ENCODE measurements at regions not wholly inside any gene's neighbourhood (a gene's known extent, or its start where the extent isn't known, plus 50 kb on each side); places are given as distances from the start of the nearest gene placed in this dataset.

DNA sequence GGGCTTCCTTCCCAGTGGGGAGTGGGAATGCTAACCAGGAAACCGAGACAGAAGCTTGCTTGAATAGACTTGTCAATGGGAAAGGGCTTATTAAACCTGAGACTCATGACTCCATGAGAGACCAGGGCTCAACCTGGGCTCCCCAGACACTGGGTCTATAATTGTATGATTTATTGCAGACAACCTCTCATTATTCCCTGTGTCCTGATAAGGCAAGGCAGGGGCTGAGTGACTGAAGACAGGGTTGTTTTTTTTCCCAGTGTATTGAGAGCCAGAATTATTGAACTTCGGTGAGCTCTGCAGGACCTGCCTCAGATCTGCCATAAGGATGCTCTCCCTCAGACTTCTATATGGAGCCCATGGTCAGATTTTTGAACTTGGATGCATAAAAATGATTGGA lies 79.5 kb upstream of the KLHL25 start:
- DNase-seq, result no peak
- Mint-ChIP-seq H3K27ac (no peak overlapping the region), H3K36me3 (ENCODE audit: low read depth) (no peaks in the 10 kb centered on the region), H3K4me1 (no peaks in the 10 kb centered on the region), H3K9me3 (no peaks in the 10 kb centered on the region), H3K4me3 (no peak overlapping the region), H3K27me3 (peaks cover 13% of the 10 kb centered on the region)
- intact Hi-C loops (cut with micrococcal nuclease), result no loop called here

DNA sequence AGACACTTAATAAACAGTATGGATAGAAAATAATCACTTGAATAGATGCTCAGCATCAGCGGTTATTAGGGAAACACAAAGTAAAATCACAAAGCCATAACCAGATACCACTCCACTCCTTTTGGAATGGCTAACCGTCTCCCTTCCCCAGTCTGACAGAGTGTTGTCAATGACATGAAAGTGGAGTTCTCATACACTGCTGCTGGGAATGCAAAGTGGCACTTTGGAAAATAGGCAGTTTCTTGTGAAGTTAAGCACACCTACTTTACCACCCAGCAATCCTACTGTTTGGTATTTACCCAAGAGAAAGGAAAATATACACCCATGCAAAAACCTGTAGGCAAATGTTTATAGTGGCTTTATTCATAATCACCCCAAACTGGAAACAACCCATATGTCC lies 81.0 kb upstream of the KLHL25 start:
- no peak for DNase-seq
- H3K9me3 Mint-ChIP-seq, result no peaks in the 10 kb centered on the region
- H3K36me3 Mint-ChIP-seq (ENCODE audit: low read depth), result no peaks in the 10 kb centered on the region
- no peak overlapping the region for H3K4me3 Mint-ChIP-seq
- peaks cover 18% of the 10 kb centered on the region for H3K27me3 Mint-ChIP-seq
- H3K27ac Mint-ChIP-seq, result no peak overlapping the region
- intact Hi-C loops (cut with micrococcal nuclease), result no loop called here
- no peaks in the 10 kb centered on the region for H3K4me1 Mint-ChIP-seq

DNA sequence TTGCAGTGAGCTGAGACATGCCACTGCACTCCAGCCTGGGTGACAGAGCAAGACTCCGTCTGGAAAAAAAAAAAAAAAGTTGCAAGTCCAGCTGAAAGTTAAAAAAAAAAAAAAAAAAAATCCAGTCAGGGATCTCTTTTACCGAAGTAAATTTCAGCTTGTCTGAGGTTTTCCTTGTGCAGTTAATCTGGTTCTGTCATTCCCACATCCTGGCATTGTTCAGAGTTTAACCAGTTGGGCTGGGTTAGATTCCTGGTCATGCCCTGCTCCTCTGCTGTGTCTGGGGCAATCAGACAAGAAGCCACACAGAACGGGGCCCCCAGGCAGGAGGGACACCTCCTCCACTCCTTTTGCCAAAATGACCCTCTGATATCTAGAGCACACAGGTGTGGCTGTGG lies 84.1 kb upstream of the KLHL25 start:
- Mint-ChIP-seq H3K4me3 (no peak overlapping the region), H3K27ac (no peak overlapping the region), H3K36me3 (ENCODE audit: low read depth) (no peaks in the 10 kb centered on the region), H3K4me1 (no peaks in the 10 kb centered on the region), H3K9me3 (no peaks in the 10 kb centered on the region), H3K27me3 (peaks cover 18% of the 10 kb centered on the region)
- DNase-seq, result no peak
- intact Hi-C loops (cut with micrococcal nuclease), result no loop called here

DNA sequence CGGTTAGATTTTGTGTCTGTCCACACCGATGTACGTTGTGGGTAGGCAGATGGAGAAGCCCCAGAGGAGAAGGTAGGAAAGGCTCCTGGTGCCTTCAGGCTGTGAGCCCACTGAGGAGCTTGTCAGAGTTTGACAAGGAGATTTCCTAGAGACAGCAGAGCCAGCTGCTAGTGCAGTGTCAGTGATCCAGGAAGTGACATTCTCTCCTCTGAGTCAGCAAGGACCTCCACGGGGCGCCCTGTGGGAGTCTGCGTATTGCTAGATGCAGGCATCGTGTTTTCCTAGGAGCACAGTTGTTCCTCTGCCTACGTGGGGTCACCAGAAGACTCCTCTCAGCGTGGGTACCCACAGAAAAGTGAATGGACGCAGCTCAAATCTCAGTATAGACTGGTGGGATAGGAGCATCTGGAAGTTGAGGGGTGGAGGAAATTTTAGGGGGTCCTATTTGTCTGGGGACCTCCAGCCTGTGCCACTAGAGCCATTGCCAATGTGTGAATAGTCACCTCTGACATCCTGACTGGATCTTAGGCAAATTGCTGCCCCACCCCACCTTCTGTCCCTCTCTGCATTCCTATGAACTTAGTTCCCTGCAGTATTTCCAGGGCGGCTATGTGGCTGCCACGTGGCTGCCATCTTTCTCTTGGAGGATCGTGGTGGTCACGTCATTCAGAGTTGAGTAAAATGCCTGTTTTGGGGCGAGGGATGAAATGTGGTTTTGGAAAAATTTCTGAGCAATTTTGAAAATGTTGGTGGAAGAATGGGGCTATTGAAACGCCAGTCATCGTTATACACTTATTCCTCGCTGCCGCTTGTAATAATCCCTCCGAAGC lies 84.8 kb upstream of the KLHL25 start:
- DNase-seq, result no peak
- no peak overlapping the region for H3K27ac Mint-ChIP-seq
- intact Hi-C loops (cut with micrococcal nuclease), result no loop called here
- H3K27me3 Mint-ChIP-seq, result peaks cover 18% of the 10 kb centered on the region
- H3K4me1 Mint-ChIP-seq, result no peaks in the 10 kb centered on the region
- H3K36me3 Mint-ChIP-seq (ENCODE audit: low read depth), result no peaks in the 10 kb centered on the region
- H3K4me3 Mint-ChIP-seq, result no peak overlapping the region
- no peaks in the 10 kb centered on the region for H3K9me3 Mint-ChIP-seq

DNA sequence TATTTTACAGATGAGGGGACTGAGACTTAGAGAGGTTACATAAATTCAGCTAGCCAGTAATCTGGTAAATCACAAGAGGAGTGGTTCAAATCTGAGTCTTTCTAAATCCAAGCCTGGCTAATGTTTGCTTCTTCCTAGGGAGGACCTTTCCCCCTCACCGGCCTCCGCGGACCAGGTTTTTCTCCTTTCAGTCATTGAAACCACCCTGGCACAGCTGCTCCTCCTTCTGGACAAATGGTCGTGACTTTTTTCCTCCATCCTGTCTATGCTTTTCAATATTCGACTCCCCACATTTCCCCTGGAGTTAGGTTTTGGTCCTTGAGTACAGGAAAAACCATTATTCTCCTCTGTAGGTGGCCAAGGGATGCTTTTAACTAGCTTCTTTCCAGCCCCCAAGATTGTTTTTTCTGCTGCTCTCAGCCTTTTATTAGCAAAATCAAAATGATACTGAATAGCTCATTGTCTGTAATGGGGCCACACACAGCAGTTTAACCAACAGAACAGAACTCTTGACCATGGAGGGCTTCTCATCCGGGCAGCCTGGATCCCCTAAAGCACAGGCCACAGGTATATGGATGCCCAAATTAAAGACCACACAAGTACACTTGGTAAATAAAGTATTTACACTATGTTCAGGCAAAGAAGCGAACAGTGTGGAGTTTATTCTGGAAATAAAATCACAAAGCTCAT lies 85.9 kb upstream of the KLHL25 start:
- Mint-ChIP-seq H3K4me3 (no peak overlapping the region), H3K27ac (no peak overlapping the region), H3K27me3 (peaks cover 18% of the 10 kb centered on the region), H3K36me3 (ENCODE audit: low read depth) (no peaks in the 10 kb centered on the region), H3K9me3 (no peaks in the 10 kb centered on the region), H3K4me1 (no peaks in the 10 kb centered on the region)
- no peak for DNase-seq
- intact Hi-C loops (cut with micrococcal nuclease), result no loop called here

DNA sequence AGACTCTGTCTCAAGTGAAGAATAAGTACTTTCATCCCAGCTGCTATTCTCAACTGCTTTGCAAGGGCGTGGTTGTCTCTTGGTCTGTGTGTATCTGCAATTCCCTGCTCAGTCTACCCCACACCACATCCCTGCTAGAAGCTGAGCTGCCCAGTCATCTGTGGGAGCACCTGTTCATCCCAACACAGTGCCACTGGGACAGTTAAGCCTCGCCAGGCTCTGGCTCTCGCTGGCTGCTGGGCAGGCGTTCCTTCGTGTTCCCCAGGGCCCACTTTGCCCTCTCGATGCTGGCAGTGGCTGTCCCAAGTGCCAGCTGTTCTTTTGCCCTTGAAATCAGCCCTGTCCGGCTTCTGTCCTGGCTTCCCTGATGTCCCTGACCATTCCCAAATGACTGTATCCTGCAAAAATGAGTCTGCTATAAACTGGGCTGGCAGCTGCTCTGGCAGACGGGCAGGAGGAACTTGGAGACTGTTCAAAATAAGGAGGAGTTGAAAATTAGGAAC lies 91.6 kb upstream of the KLHL25 start:
- no peak for DNase-seq
- H3K36me3 Mint-ChIP-seq (ENCODE audit: low read depth), result no peaks in the 10 kb centered on the region
- H3K27ac Mint-ChIP-seq, result no peak overlapping the region
- peaks cover 4% of the 10 kb centered on the region for H3K27me3 Mint-ChIP-seq
- H3K4me1 Mint-ChIP-seq, result no peaks in the 10 kb centered on the region
- no peak overlapping the region for H3K4me3 Mint-ChIP-seq
- intact Hi-C loops (cut with micrococcal nuclease), result no loop called here
- H3K9me3 Mint-ChIP-seq, result no peaks in the 10 kb centered on the region

DNA sequence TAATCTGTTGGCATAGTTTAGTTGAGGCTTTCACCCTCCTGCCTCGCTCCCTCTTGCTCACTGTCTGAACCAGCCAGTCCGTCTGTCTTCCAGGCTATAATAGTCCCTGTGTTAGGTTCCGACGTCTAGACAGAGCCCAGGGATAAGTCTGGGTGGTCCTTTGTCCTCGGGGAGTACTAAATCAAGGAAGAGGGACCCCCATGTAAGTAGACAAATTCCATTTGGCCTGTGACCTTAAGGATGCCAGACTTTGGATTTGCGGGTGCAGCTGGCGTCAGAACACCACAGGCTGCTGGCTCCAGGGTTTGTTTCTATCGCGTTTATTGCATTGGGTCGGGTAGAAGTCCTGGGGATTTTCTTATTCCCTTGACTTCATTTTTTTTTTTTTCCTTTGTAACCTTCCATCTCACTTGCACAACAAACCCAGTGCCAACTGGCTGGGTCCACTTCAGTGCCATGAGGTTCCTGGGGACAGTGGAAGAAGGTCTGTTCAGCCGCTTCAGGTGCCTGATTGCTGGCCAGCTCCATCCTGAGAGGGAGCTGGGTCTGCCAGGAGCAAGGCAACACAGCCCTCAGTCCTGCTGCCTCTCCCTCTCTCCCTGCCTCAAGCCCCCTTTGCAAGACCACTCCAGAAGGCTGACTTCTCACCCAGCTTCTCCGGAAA lies 95.4 kb upstream of the KLHL25 start:
- intact Hi-C loops (cut with micrococcal nuclease), result no loop called here
- H3K27ac Mint-ChIP-seq, result no peak overlapping the region
- no peaks in the 10 kb centered on the region for H3K36me3 Mint-ChIP-seq (ENCODE audit: low read depth)
- no peaks in the 10 kb centered on the region for H3K4me1 Mint-ChIP-seq
- H3K4me3 Mint-ChIP-seq, result no peak overlapping the region
- H3K27me3 Mint-ChIP-seq, result peaks cover 8% of the 10 kb centered on the region
- no peaks in the 10 kb centered on the region for H3K9me3 Mint-ChIP-seq
- DNase-seq, result no peak

DNA sequence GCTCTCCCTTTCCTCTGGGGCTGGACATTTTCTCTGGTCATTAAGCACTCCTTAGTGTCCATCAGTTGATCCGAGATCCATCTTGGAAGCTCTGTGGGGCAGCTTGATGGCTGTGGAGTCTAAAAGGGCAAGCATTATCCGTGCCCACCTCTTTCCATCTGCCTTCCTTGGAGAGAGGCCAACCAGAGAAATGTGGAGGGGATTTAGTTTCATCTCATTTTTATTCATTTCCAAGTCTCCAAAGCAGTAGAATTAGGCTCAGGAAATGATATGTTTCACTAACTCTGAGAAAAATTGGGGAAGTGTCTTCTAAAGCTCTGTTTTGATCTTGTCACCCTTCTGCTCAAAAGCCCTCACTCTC lies 95.9 kb upstream of the KLHL25 start:
- Mint-ChIP-seq H3K27ac (no peak overlapping the region), H3K27me3 (peaks cover 6% of the 10 kb centered on the region), H3K4me1 (no peaks in the 10 kb centered on the region), H3K9me3 (no peaks in the 10 kb centered on the region), H3K36me3 (ENCODE audit: low read depth) (no peaks in the 10 kb centered on the region), H3K4me3 (no peak overlapping the region)
- no peak for DNase-seq
- intact Hi-C loops (cut with micrococcal nuclease), result no loop called here

DNA sequence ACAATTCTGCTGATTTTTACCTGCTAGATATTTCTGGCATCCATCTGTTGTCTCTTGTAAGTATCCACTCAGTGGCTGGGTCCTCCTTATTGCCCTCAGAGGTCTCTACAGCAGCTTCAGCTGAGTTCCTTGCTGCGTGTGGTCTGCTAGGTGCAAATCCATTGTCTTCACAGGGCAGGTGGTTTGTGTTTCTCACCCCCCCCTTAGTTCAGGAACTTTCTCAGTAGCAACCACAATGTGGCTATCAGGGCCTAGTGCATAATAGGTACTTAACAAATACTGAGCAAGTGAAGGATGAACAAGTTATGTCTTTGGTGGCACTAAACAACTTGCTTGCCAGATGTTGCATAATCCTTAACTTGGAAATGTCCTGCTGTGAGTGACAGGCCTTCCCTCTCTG lies 96.7 kb upstream of the KLHL25 start:
- H3K27me3 Mint-ChIP-seq, result peaks cover 6% of the 10 kb centered on the region
- no peak for DNase-seq
- no peaks in the 10 kb centered on the region for H3K4me1 Mint-ChIP-seq
- intact Hi-C loops (cut with micrococcal nuclease), result no loop called here
- H3K27ac Mint-ChIP-seq, result no peak overlapping the region
- no peaks in the 10 kb centered on the region for H3K36me3 Mint-ChIP-seq (ENCODE audit: low read depth)
- no peaks in the 10 kb centered on the region for H3K9me3 Mint-ChIP-seq
- no peak overlapping the region for H3K4me3 Mint-ChIP-seq

DNA sequence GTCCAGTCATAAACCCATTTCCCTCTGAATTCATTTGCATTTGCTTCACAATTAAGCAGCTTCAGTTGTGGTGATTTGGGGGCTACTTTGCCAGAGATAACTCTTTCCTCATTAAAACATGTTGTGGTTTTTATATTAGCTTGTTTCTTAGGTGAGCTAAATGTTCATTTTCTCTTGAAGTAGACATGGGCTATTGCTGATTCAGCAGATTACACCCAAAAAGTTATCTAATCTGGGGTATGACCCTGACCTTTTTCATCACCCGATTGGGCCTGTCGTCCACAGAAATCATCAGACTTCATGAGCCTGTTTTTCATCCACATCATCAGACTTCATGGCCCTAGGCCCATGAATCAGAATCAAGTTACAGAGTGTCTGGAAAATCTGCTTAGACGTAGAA lies 97.5 kb upstream of the KLHL25 start:
- no peaks in the 10 kb centered on the region for H3K9me3 Mint-ChIP-seq
- intact Hi-C loops (cut with micrococcal nuclease), result no loop called here
- H3K36me3 Mint-ChIP-seq (ENCODE audit: low read depth), result no peaks in the 10 kb centered on the region
- H3K27me3 Mint-ChIP-seq, result peaks cover 6% of the 10 kb centered on the region
- H3K4me3 Mint-ChIP-seq, result no peak overlapping the region
- no peak for DNase-seq
- H3K27ac Mint-ChIP-seq, result no peak overlapping the region
- no peaks in the 10 kb centered on the region for H3K4me1 Mint-ChIP-seq

DNA sequence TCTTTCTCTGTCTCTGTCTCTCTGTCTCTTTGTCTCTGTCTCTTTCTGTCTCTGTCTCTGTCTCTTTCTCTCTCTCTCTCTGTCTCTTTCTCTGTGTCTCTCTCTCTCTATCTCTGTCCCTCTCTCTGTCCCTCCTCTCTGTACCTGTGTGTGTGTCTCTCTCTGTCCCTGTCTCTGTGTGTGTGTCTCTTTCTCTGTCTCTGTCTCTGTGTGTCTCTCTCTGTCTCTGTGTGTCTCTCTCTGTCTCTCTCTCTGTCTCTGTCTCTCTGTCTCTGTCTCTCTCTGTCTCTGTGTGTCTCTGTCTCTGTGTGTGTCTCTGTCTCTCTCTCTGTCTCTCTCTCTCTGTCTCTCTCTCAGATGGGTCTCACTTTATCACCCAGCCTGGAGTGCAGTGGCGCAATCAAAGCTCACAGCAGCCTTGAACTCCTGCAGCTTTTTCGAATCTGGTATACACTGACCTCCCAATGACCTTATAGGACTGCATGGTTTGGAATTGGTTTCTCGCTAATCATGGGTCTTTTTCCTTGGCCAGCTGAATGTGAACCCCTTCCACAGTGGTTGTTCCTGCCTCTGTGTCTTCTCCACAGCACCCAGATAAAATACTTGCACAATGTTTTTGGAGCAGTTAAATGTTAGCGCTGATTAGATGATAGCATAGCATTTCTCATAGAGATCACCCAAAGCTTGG lies 102.6 kb upstream of the KLHL25 start:
- intact Hi-C loops (cut with micrococcal nuclease), result no loop called here

DNA sequence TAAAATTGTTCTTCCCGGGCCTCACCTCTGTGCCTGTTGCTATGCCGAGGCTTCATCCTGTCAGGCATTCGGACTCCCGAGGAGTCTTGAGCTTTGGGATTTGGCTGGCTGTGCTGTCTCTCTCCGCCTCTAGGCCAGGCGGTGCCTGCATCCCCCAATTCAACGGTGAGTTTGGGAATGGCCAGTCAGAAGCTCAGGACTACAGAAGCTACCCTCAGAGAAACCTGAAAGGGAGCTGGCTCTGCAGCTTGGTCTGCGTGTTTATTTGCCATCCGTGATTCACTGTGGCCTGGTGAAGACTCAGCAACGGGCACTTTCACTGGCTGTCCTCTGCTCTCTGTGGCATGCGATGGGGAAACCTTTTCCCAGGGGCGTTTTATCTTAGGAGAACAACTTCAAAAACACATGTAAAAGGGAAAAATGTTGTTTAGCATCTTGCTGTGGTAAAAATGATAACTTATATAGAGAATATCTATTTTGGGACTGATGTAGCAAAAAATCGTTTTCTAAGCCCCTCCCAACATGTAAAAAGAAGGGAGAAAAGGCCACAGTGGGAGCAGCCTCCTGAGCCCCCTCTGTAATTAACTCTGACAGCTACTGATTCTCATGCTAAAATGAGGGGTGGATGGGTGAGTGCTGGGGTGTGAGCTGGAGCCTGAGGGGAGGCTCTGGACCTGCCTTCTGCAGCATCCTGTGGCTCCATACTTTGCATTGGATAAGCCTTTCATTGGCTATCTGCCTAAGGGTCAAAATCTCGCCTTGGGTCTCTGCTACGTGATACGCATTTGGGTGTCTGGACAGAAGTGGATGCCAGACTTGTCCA lies 103.4 kb upstream of the KLHL25 start:
- Mint-ChIP-seq H3K4me1 (no peaks in the 10 kb centered on the region), H3K27ac (no peak overlapping the region), H3K36me3 (ENCODE audit: low read depth) (no peaks in the 10 kb centered on the region), H3K4me3 (no peak overlapping the region), H3K9me3 (no peaks in the 10 kb centered on the region), H3K27me3 (peaks cover 4% of the 10 kb centered on the region)
- no peak for DNase-seq
- intact Hi-C loops (cut with micrococcal nuclease), result no loop called here

More for the DNA sequence above, 102.6 kb upstream of the KLHL25 start:
- Mint-ChIP-seq H3K4me1 (no peaks in the 10 kb centered on the region), H3K9me3 (no peaks in the 10 kb centered on the region), H3K27me3 (peaks cover 6% of the 10 kb centered on the region), H3K4me3 (no peak overlapping the region), H3K27ac (no peak overlapping the region), H3K36me3 (ENCODE audit: low read depth) (no peaks in the 10 kb centered on the region)
- no peak for DNase-seq

DNA sequence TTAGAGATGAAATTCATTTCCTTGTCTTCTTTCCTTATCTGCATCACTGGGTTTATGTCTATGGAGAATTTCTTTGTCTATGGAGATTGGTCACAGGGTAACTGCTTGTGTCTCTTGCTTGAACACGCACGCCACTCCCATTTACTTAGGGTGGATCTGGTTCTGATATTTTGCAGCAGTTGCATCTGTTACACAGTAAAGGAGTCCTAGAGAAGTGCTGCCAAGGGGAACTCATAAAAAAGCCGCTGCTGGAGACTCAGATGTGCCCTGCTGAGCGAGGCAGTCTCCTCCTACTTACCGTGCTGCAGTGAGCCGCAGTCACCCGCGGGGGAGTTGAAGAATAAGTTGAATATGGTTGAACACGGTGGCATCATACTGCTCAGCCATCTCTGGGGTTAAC lies 105.2 kb upstream of the KLHL25 start:
- H3K4me3 Mint-ChIP-seq, result no peak overlapping the region
- H3K27me3 Mint-ChIP-seq, result peaks cover 5% of the 10 kb centered on the region
- intact Hi-C loops (cut with micrococcal nuclease), result no loop called here
- no peak for DNase-seq
- no peak overlapping the region for H3K27ac Mint-ChIP-seq
- H3K36me3 Mint-ChIP-seq (ENCODE audit: low read depth), result no peaks in the 10 kb centered on the region
- no peaks in the 10 kb centered on the region for H3K4me1 Mint-ChIP-seq
- no peaks in the 10 kb centered on the region for H3K9me3 Mint-ChIP-seq
